ENCODE measurements at regions not wholly inside any gene's neighbourhood (a gene's known extent, or its start where the extent isn't known, plus 50 kb on each side); places are given as distances from the start of the nearest gene placed in this dataset.

DNA sequence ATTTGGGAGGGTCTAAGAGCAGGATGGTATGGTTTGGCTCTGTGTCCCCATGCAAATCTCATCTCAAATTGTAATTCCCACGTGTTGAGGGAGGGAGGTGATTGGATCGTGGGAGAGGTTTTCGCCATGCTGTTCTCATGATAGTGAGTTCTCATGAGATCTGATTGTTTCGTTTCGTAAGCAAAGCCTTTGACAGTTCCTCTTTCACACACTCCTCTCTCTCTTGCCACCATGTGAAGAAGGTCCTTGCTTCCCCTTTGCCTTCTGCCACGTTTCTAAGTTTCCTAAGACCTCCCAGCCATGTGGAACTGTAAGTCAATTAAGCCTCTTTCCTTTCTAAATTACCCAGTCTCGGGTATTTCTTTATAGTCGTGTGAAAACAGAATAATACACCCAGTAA is 553.7 kb downstream of the TAFA4 start:
- H3K36me3 Mint-ChIP-seq = no peaks in the 10 kb centered on the region
- TF ChIP-seq, protein P1, sequence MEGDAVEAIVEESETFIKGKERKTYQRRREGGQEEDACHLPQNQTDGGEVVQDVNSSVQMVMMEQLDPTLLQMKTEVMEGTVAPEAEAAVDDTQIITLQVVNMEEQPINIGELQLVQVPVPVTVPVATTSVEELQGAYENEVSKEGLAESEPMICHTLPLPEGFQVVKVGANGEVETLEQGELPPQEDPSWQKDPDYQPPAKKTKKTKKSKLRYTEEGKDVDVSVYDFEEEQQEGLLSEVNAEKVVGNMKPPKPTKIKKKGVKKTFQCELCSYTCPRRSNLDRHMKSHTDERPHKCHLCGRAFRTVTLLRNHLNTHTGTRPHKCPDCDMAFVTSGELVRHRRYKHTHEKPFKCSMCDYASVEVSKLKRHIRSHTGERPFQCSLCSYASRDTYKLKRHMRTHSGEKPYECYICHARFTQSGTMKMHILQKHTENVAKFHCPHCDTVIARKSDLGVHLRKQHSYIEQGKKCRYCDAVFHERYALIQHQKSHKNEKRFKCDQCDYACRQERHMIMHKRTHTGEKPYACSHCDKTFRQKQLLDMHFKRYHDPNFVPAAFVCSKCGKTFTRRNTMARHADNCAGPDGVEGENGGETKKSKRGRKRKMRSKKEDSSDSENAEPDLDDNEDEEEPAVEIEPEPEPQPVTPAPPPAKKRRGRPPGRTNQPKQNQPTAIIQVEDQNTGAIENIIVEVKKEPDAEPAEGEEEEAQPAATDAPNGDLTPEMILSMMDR (IDR thresholded peaks at IDR 0.05; ENCODE audit: unreplicated experiment) = no peak
- H3K9me3 Mint-ChIP-seq = peaks cover 28% of the 10 kb centered on the region
- no peak overlapping the region for H3K4me3 Mint-ChIP-seq
- H3K27me3 Mint-ChIP-seq (ENCODE audit: low read depth) = no peaks in the 10 kb centered on the region
- no peak for DNase-seq (ENCODE audit: low spot score in 2 of 2, unreplicated experiment in 2 of 2)
- no peak overlapping the region for H3K27ac Mint-ChIP-seq
- H3K4me1 Mint-ChIP-seq = peaks cover 3% of the 10 kb centered on the region

DNA sequence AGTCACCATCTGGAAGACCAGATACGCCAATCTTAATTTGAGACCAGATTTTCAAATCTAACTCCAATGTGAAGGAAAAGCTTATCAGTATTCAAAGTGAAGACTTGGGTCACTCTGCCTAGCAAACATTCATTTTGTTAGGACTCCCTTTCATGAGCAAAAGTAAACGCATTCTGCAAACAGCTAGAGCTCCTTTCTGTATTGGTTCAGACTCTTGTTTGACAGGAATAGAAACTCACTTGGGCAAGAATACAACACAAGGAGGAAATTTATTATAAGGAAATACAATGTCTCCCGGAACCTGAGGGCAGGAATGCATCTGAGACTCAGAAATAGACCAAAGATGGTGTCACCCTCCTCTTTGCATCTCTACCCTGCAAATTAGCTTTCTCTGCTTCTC is 558.6 kb downstream of the TAFA4 start:
- no peaks in the 10 kb centered on the region for H3K36me3 Mint-ChIP-seq

DNA sequence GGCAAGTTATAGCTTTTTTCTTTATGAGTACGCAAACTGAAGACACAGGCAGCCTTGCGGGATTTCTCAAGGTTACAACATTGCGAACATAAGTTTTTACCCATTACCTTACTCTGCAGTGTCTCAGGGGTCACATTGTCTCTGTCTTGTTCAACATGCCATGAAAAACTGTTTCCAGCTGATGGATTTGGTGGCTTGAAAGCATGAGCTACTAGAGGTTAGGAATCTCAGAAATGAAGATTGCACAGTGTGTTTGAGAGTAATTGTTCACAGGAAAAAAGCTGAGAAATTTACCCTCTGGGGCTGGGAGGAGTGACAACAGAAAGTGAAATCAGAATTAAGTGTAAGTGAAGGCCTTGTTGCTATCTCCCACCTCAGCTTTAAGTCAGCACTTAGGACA is 568.6 kb downstream of the TAFA4 start:
- Mint-ChIP-seq H3K4me3 (no peak overlapping the region), H3K4me1 (peaks cover 4% of the 10 kb centered on the region), H3K27ac (no peak overlapping the region), H3K9me3 (peaks cover 5% of the 10 kb centered on the region), H3K27me3 (ENCODE audit: low read depth) (no peaks in the 10 kb centered on the region), H3K36me3 (no peaks in the 10 kb centered on the region)
- DNase-seq (ENCODE audit: low spot score in 2 of 2, unreplicated experiment in 2 of 2) = no peak
- TF ChIP-seq, protein P1 (IDR thresholded peaks at IDR 0.05; ENCODE audit: unreplicated experiment) = no peak

More for the DNA sequence above, 558.6 kb downstream of the TAFA4 start:
- Mint-ChIP-seq H3K9me3 (peaks cover 20% of the 10 kb centered on the region), H3K27me3 (ENCODE audit: low read depth) (no peaks in the 10 kb centered on the region), H3K4me3 (no peak overlapping the region), H3K27ac (no peak overlapping the region), H3K4me1 (peaks cover 3% of the 10 kb centered on the region)
- no peak for DNase-seq (ENCODE audit: low spot score in 2 of 2, unreplicated experiment in 2 of 2)
- TF ChIP-seq, protein P1 (IDR thresholded peaks at IDR 0.05; ENCODE audit: unreplicated experiment) = no peak

DNA sequence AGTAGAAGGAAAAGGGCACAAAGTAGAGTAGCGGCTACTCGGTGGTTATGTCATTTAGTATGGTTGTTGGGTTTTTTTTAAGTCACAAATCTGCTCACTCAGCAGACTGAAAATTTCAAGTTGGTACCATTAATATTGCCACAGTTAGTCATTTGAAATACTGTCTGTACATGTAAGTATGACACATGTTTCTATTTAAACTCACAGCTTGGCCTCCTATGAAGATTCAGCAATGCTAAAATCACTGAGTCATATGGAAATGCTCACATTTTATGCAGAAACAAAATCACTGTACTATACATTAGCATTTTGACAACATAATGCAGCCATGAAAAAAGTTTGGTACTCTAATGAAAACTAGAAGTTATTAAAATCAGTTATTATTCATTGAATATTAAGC is 571.9 kb downstream of the TAFA4 start:
- Mint-ChIP-seq H3K9me3 (peaks cover 4% of the 10 kb centered on the region), H3K4me3 (no peak overlapping the region), H3K36me3 (no peaks in the 10 kb centered on the region), H3K27ac (no peak overlapping the region), H3K27me3 (ENCODE audit: low read depth) (no peaks in the 10 kb centered on the region), H3K4me1 (peaks cover 4% of the 10 kb centered on the region)
- no peak for DNase-seq (ENCODE audit: low spot score in 2 of 2, unreplicated experiment in 2 of 2)
- TF ChIP-seq, protein P1 (IDR thresholded peaks at IDR 0.05; ENCODE audit: unreplicated experiment) = no peak

DNA sequence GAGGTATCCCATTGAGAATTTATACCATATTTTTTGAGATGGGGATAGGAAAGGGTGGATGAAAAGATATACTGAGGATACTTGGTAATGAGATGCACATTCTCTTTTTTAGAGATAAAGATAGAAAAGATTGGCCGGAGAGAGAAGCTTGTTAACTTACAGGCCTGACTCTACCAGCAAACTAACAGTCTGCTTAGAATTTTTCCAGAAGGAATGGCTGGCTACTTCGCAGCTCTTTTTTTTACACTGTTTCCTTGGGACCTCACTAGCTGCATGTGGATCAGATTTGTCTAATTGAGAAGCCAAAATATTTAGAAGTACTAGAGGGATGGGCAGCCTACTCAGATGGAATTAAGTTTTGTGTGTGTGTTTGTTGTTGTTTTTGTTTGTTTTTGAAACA is 586.6 kb downstream of the TAFA4 start:
- Mint-ChIP-seq H3K4me1 (peaks cover 13% of the 10 kb centered on the region), H3K36me3 (no peaks in the 10 kb centered on the region), H3K27me3 (ENCODE audit: low read depth) (peaks cover 2% of the 10 kb centered on the region), H3K9me3 (peaks cover 4% of the 10 kb centered on the region), H3K4me3 (no peak overlapping the region), H3K27ac (no peak overlapping the region)
- TF ChIP-seq, protein P1 (IDR thresholded peaks at IDR 0.05; ENCODE audit: unreplicated experiment) = no peak
- DNase-seq (ENCODE audit: low spot score in 2 of 2, unreplicated experiment in 2 of 2) = no peak

DNA sequence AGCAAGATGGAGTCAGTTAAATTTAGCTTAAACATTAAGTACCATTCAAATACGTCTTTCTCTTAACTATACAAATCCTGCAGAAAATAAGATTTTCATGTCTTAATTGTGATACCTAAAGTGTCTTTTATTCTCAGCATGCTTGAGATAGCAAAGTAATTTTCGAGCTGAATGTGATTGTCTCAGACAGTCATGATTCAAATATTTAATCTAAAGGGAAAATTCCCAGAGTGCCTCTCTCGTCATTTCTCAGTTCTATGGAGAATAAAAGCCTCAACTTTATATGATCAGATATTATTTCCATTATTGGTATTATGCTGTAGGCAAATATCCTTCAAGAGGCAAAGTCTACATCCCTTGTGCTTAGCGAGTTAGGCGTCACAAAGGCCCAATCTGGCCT is 589.9 kb downstream of the TAFA4 start:
- H3K27ac Mint-ChIP-seq = no peak overlapping the region
- no peak for DNase-seq (ENCODE audit: low spot score in 2 of 2, unreplicated experiment in 2 of 2)
- H3K27me3 Mint-ChIP-seq (ENCODE audit: low read depth) = peaks cover 2% of the 10 kb centered on the region
- no peaks in the 10 kb centered on the region for H3K4me1 Mint-ChIP-seq
- H3K9me3 Mint-ChIP-seq = peaks cover 8% of the 10 kb centered on the region
- H3K4me3 Mint-ChIP-seq = no peak overlapping the region
- TF ChIP-seq, protein P1 (IDR thresholded peaks at IDR 0.05; ENCODE audit: unreplicated experiment) = no peak
- no peaks in the 10 kb centered on the region for H3K36me3 Mint-ChIP-seq

All from mesothelial cell of epicardium (in vitro differentiated cells).